ENCODE measurements at regions not wholly inside any gene's neighbourhood (a gene's known extent, or its start where the extent isn't known, plus 50 kb on each side); places are given as distances from the start of the nearest gene placed in this dataset.

DNA sequence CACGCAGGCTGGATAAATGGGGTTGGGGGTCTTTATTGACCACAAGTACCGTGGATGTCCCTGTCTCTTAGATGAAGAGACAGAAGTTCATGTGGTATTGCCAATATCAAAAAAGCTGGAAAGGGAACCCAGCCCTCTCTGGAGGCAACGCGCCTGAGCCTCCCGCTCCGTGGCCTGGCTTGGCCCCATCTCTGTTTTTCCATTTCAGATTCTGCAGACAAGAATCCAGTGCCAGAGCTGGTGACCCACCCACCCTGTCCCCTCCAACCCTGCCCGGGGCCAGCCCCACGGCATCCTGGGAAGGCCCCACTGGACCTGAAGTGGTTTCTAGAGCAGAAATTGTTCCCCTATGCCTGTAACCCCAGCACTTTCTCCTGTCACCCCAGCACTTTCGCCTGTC is 57.7 kb downstream of the PTPRS start:
- Histone ChIP-seq H3K23ac (ENCODE audit: insufficient read length) (no peak overlapping the region), H3K4me1 (replicated peaks in 1 of 4; ENCODE audit: control insufficient read depth in 3 of 4, insufficient read depth in 4 of 4, low read length in 3 of 4) (no peaks in the 10 kb centered on the region), H3K4ac (replicated peaks; ENCODE audit: insufficient read length, low read depth, low read length) (no peak overlapping the region), H3K27ac (ENCODE audit: low read depth, low read length) (no peak overlapping the region), H3K9me3 (ENCODE audit: insufficient read depth in 2 of 2, low read depth in 1 of 2, low read length in 1 of 2) (no peaks in the 10 kb centered on the region), H3K18ac (ENCODE audit: extremely low read depth, low read length) (no peak overlapping the region), H2BK20ac (ENCODE audit: low read length) (no peak overlapping the region), H3K4me2 (ENCODE audit: insufficient read depth in 1 of 2, low read depth in 2 of 2, low read length in 2 of 2) (no peak overlapping the region), H4K20me1 (replicated peaks in 1 of 2; ENCODE audit: control insufficient read depth in 1 of 2, insufficient read depth in 2 of 2, low read length in 2 of 2) (peaks cover 3 to 27% of the 10 kb centered on the region in 2 experiments), H2AFZ (ENCODE audit: low read length) (no peak overlapping the region), H2BK15ac (ENCODE audit: low read length) (no peak overlapping the region), H3K23me2 (ENCODE audit: low read depth, low read length) (no peaks in the 10 kb centered on the region), H3K14ac (ENCODE audit: insufficient read length) (no peak overlapping the region), H2BK120ac (replicated peaks; ENCODE audit: low read depth, low read length) (no peak overlapping the region), H4K8ac (ENCODE audit: extremely low read depth, insufficient read depth, low read length) (no peak overlapping the region), H2AK5ac (ENCODE audit: low read depth, low read length) (no peak overlapping the region), H3K9ac (replicated peaks in 1 of 4; ENCODE audit: extremely low read depth in 1 of 4, low read depth in 3 of 4, low read length in 3 of 4) (no peak overlapping the region), H3K36me3 (ENCODE audit: control insufficient read depth in 2 of 4, insufficient read depth in 4 of 4, low read length in 3 of 4) (peaks cover 2 to 17% (median 6%) of the 10 kb centered on the region in 4 experiments; a peak in 5 of 8 replicates), H3K56ac (replicated peaks; ENCODE audit: insufficient read length, low read depth, low read length) (no peak overlapping the region), H4K5ac (ENCODE audit: insufficient read length, low read depth, low read length) (no peak overlapping the region), H3K4me3 (ENCODE audit: extremely low read depth in 1 of 4, insufficient read depth in 2 of 4, low read depth in 3 of 4, low read length in 4 of 4) (no peak overlapping the region), H2BK5ac (ENCODE audit: low read depth, low read length) (no peak overlapping the region), H2BK12ac (ENCODE audit: low read depth, low read length) (no peak overlapping the region), H4K91ac (replicated peaks; ENCODE audit: insufficient read length, low read length) (no peak overlapping the region), H3K27me3 (replicated peaks in 1 of 4; ENCODE audit: control insufficient read depth in 3 of 4, extremely low read depth in 1 of 4, insufficient read depth in 3 of 4, low read length in 3 of 4) (no peaks in the 10 kb centered on the region; a peak in 1 of 7 replicates), H3K79me1 (ENCODE audit: low read depth, low read length) (peaks cover 11% of the 10 kb centered on the region), H3K79me2 (ENCODE audit: control insufficient read depth in 1 of 2, insufficient read depth in 2 of 2, low read length in 2 of 2) (peaks cover 0 to 17% of the 10 kb centered on the region in 2 experiments; a peak in 2 of 4 replicates)
- FAIRE-seq (no peak), DNase-seq (ENCODE audit: low read depth in 1 of 2, low spot score in 2 of 2) (no peak)
- no peak for TF ChIP-seq CHD2 (IDR thresholded peaks at IDR 0.05; ENCODE audit: low read length)
- no peak for TF ChIP-seq HDAC6 (IDR thresholded peaks at IDR 0.05; ENCODE audit: low read depth, low read length)
- no peak for TF ChIP-seq NANOG (IDR thresholded peaks at IDR 0.05; ENCODE audit: insufficient read depth, low read depth, low read length, poor library complexity, severe bottlenecking)
- no peak for TF ChIP-seq SIN3A (conservative IDR thresholded peaks at IDR 0.05 in 1 of 2, IDR thresholded peaks at IDR 0.05 in 1 of 2; ENCODE audit: low read depth in 1 of 2, low read length in 2 of 2)
- POLR2A ChIA-PET (ENCODE audit: partially characterized antibody), result interaction anchor here (0.8 kb wide), 1 partner anchor 58 kb away, joined by 4 read pairs; the partner anchor contains the start of gene PTPRS
- 70% methylated on average over 3 of the region's 9 CpGs; no CpG with 5 or more reads in 1 of the 2 experiments for WGBS, 2 experiments (ENCODE audit: extremely low coverage in 1 of 2, insufficient coverage in 1 of 2, insufficient read length in 1 of 2, insufficient replicate concordance in 2 of 2, low coverage in 1 of 2, low lambda C conversion rate in 2 of 2, missing lambda C conversion rate in 1 of 2)
- CTCF ChIA-PET (ENCODE audit: partially characterized antibody), result interaction anchor here (1.2 to 1.5 kb wide), 2 partner anchors 10 to 41 kb away, joined by 3 to 5 read pairs; no protein-coding TSS in a partner anchor

All from H1 (cell line).